Kidney (tissue), 13 donors: ENCODE measurements at regions not wholly inside any gene's neighbourhood (a gene's known extent, or its start where the extent isn't known, plus 50 kb on each side); places are given as distances from the start of the nearest gene placed in this dataset.
A peak's percentile ranks its signal among the peaks of the same experiment; 100 is the strongest.

ENCODE experiments used
- DNase-seq, 5 donors: peaks; one replicate each; pipeline ENCODE4 v3.0.0-alpha.2; 2013 to 2020
- FAIRE-seq: peaks from 2 replicates; lab custom pipeline; 2012; peaks lifted over from hg19 to GRCh38; lab: Jason Lieb, UNC
- H3K27ac ChIP-seq, 2 donors: one replicate each; pipeline ENCODE4 v1.7.0; 2013; ENCODE audit warnings: low read depth in 2 of 2, low read length in 2 of 2, inconsistent platforms in 1 of 2
- H3K27me3 ChIP-seq: one replicate; pipeline ENCODE4 v1.7.1; 2013; ENCODE audit warnings: low read length, inconsistent platforms; ENCODE audit not compliant: control insufficient read depth, insufficient read depth
- H3K36me3 ChIP-seq, 3 donors: one replicate each; pipeline versions ENCODE4 v1.7.0 to v1.7.1; 2013; ENCODE audit warnings: low read length in 3 of 3, control low read depth in 1 of 3, inconsistent platforms in 1 of 3; ENCODE audit not compliant: insufficient read depth in 3 of 3, control insufficient read depth in 2 of 3
- H3K4me1 ChIP-seq, 3 donors: one replicate each; pipeline versions ENCODE4 v1.7.0 to v1.7.1; 2013; ENCODE audit warnings: low read length in 3 of 3, inconsistent platforms in 1 of 3, low read depth in 1 of 3; ENCODE audit not compliant: control insufficient read depth in 2 of 3, insufficient read depth in 2 of 3
- H3K4me3 ChIP-seq, 3 donors: one replicate each; pipeline versions ENCODE4 v1.7.0 to v1.8.1; 2013; ENCODE audit warnings: low read length in 3 of 3, control low read depth in 1 of 3, inconsistent platforms in 1 of 3
- H3K9ac ChIP-seq, 3 donors: one replicate each; pipeline versions ENCODE4 v1.7.0 to v1.7.1; 2013; ENCODE audit warnings: low read length in 3 of 3, control low read depth in 1 of 3, inconsistent platforms in 1 of 3
- H3K9me3 ChIP-seq, 3 donors: one replicate each; pipeline versions ENCODE4 v1.7.0 to v1.7.1; 2013; ENCODE audit warnings: low read length in 3 of 3, control low read depth in 1 of 3, inconsistent platforms in 1 of 3; ENCODE audit not compliant: control insufficient read depth in 2 of 3, insufficient read depth in 1 of 3
- CTCF ChIP-seq: IDR thresholded peaks from 3 replicates; pipeline ENCODE4 v1.5.1; 2012; ENCODE audit warnings: mild to moderate bottlenecking, moderate library complexity, borderline replicate concordance; ENCODE audit not compliant: insufficient read depth; ENCODE audit errors: extremely low read depth
- intact Hi-C: fragments of 100-400 bp; cut with DNase I; formaldehyde crosslinking; loops from one replicate; pipeline ENCODE4 v1.11.1; 2022
- donor health status: control.
- donor health status: control.
- donor health status: control.
- donor health status: control.
- donor health status: control.
- donor health status: DM: yes; HTN: yes; CAD: no.
- donor health status: Normal renal cell carcinoma (clear cell type).

GRCh38 chr2:7508296-7508943 lies 591.2 kb downstream of the RNF144A start:
- peak in 1 of 5 donors; percentile 13 for DNase-seq
- Histone ChIP-seq H3K27ac (no peak overlapping the region), H3K4me1 (no peaks in the 10 kb centered on the region), H3K9ac (no peak overlapping the region), H3K36me3 (no peaks in the 10 kb centered on the region), H3K9me3 (no peaks in the 10 kb centered on the region), H3K4me3 (no peak overlapping the region), H3K27me3 (no peaks in the 10 kb centered on the region)
- TF ChIP-seq CTCF = no peak
- intact Hi-C loops = no loop called here
- FAIRE-seq = no peak

- H3K9me3 ChIP-seq = no peaks in the 10 kb centered on the region
- no peak overlapping the region for H3K9ac ChIP-seq
- FAIRE-seq (no peak), DNase-seq (no peak)
- H3K4me3 ChIP-seq = no peak overlapping the region
- H3K27ac ChIP-seq = no peak overlapping the region
- H3K4me1 ChIP-seq = no peaks in the 10 kb centered on the region
- intact Hi-C loops = no loop called here
- no peaks in the 10 kb centered on the region for H3K36me3 ChIP-seq
- no peak for TF ChIP-seq CTCF
- H3K27me3 ChIP-seq = no peaks in the 10 kb centered on the region
Observed at GRCh38 chr2:7510353-7510752, 593.1 kb downstream of the RNF144A start.

- H3K27me3 ChIP-seq = no peaks in the 10 kb centered on the region
- DNase-seq (no peak), FAIRE-seq (no peak)
- TF ChIP-seq CTCF = no peak
- intact Hi-C loops = no loop called here
- no peaks in the 10 kb centered on the region for H3K4me1 ChIP-seq
- H3K27ac ChIP-seq = no peak overlapping the region
- H3K9me3 ChIP-seq = no peaks in the 10 kb centered on the region
- no peak overlapping the region for H3K9ac ChIP-seq
- H3K36me3 ChIP-seq = no peaks in the 10 kb centered on the region
- H3K4me3 ChIP-seq = no peak overlapping the region
Observed at GRCh38 chr2:7513834-7514233, 596.6 kb downstream of the RNF144A start.

- Histone ChIP-seq H3K27ac (no peak overlapping the region), H3K9me3 (no peaks in the 10 kb centered on the region), H3K27me3 (no peaks in the 10 kb centered on the region), H3K9ac (no peak overlapping the region), H3K4me1 (no peaks in the 10 kb centered on the region), H3K4me3 (no peak overlapping the region), H3K36me3 (no peaks in the 10 kb centered on the region)
- no peak for DNase-seq
- TF ChIP-seq CTCF = no peak
- intact Hi-C loops = no loop called here
- FAIRE-seq = no peak
Observed at GRCh38 chr2:7515327-7515726, 598.1 kb downstream of the RNF144A start.
